ENCODE measurements at regions not wholly inside any gene's neighbourhood (a gene's known extent, or its start where the extent isn't known, plus 50 kb on each side); places are given as distances from the start of the nearest gene placed in this dataset.

GRCh38 chrX:131649741-131650140 lies 105.9 kb downstream of the OR13H1 start:
- TF ChIP-seq TOX (CRISPR knock-in tag; IDR thresholded peaks at IDR 0.05; ENCODE audit: borderline replicate concordance) (no peak), ZFP3 (CRISPR knock-in tag; IDR thresholded peaks at IDR 0.05) (no peak), TCF4 (CRISPR knock-in tag; IDR thresholded peaks at IDR 0.05; ENCODE audit: borderline replicate concordance) (no peak), CSRNP3 (CRISPR knock-in tag; IDR thresholded peaks at IDR 0.05) (no peak), ARNTL (CRISPR knock-in tag; IDR thresholded peaks at IDR 0.05; ENCODE audit: borderline replicate concordance, low read depth) (no peak), RARB (CRISPR knock-in tag; IDR thresholded peaks at IDR 0.05) (no peak), ZFP30 (CRISPR knock-in tag; IDR thresholded peaks at IDR 0.05) (no peak)

Data from SK-N-SH treated with all-trans-retinoic acid at 6 μM for 48 hours (cell line).